DND-41 (cell line): ENCODE measurements at regions not wholly inside any gene's neighbourhood (a gene's known extent, or its start where the extent isn't known, plus 50 kb on each side); places are given as distances from the start of the nearest gene placed in this dataset.

Experiments used
- ATAC-seq: fragments of 200-7000 bp; cut with Tn5 transposase; 3 replicates; pipeline ENCODE4 v1.9.1; 2021; ENCODE audit warnings: low read depth; ENCODE audit not compliant: insufficient read depth
- DNase-seq: peaks from one replicate; pipeline ENCODE4 v3.0.0-alpha.2; 2020
- H2AFZ ChIP-seq: 2 replicates; pipeline ENCODE4 v1.6.0; 2012; ENCODE audit warnings: low read depth, low read length
- H3K27ac ChIP-seq: 2 replicates; pipeline ENCODE4 v1.5.1; 2012; ENCODE audit warnings: low read length, inconsistent platforms
- H3K27me3 ChIP-seq: fragments of 200-600 bp; sonication (generic); 2 replicates; pipeline ENCODE4 v1.6.0; 2012; ENCODE audit warnings: low read length, mild to moderate bottlenecking, inconsistent platforms; ENCODE audit not compliant: insufficient read depth, poor library complexity
- H3K36me3 ChIP-seq: 2 replicates; pipeline ENCODE4 v1.5.1; 2012; ENCODE audit warnings: low read length, inconsistent platforms; ENCODE audit not compliant: insufficient read depth
- H3K4me1 ChIP-seq: 2 replicates; pipeline ENCODE4 v1.5.1; 2012; ENCODE audit warnings: mild to moderate bottlenecking, low read length; ENCODE audit not compliant: insufficient read depth
- H3K4me2 ChIP-seq: 2 replicates; pipeline ENCODE4 v1.6.0; 2012; ENCODE audit warnings: mild to moderate bottlenecking, moderate library complexity, low read length, inconsistent platforms; ENCODE audit not compliant: insufficient read depth
- H3K4me3 ChIP-seq, 2 experiments: fragments of 200-600 bp in 1 of 2; shearing (Covaris generic) in 1 of 2; 2 replicates each; pipeline ENCODE4 v1.5.1; 2012 to 2016; ENCODE audit warnings: inconsistent platforms in 2 of 2, low read length in 2 of 2, mild to moderate bottlenecking in 2 of 2, low read depth in 1 of 2, moderate library complexity in 1 of 2
- H3K79me2 ChIP-seq: 2 replicates; pipeline ENCODE4 v1.6.0; 2012; ENCODE audit warnings: low read length, inconsistent platforms; ENCODE audit not compliant: insufficient read depth
- H3K9ac ChIP-seq: 2 replicates; pipeline ENCODE4 v1.6.0; 2012; ENCODE audit warnings: low read depth, mild to moderate bottlenecking, inconsistent platforms, low read length, moderate library complexity
- H3K9me3 ChIP-seq: 2 replicates; pipeline ENCODE4 v1.5.1; 2012; ENCODE audit warnings: low read length, moderate library complexity, mild to moderate bottlenecking, inconsistent platforms; ENCODE audit not compliant: insufficient read depth, severe bottlenecking
- H4K20me1 ChIP-seq: 2 replicates; pipeline ENCODE4 v1.6.0; 2012; ENCODE audit warnings: low read length; ENCODE audit not compliant: insufficient read depth
- CTCF ChIP-seq: IDR thresholded peaks from 2 replicates; pipeline ENCODE4 v1.5.1; 2012; ENCODE audit warnings: borderline replicate concordance, low read length, moderate library complexity, mild to moderate bottlenecking; ENCODE audit not compliant: poor library complexity, severe bottlenecking; ENCODE audit errors: extremely low read depth
- EZH2 ChIP-seq: IDR thresholded peaks from 3 replicates; pipeline ENCODE4 v1.6.1; 2012; ENCODE audit warnings: borderline replicate concordance, low read depth, mild to moderate bottlenecking, moderate library complexity, low read length, inconsistent platforms; ENCODE audit not compliant: severe bottlenecking

GRCh38 chr13:93029536-93029935 lies 197.1 kb upstream of the GPC6 start:
- TF ChIP-seq CTCF (no peak), EZH2 (no peak)
- Histone ChIP-seq H3K4me1 (no peaks in the 10 kb centered on the region), H3K27ac (no peak overlapping the region), H3K27me3 (no peaks in the 10 kb centered on the region), H3K4me3 (no peak overlapping the region), H3K9ac (no peak overlapping the region), H2AFZ (no peak overlapping the region), H3K36me3 (no peaks in the 10 kb centered on the region), H3K9me3 (no peaks in the 10 kb centered on the region), H4K20me1 (no peaks in the 10 kb centered on the region), H3K4me2 (no peak overlapping the region), H3K79me2 (no peaks in the 10 kb centered on the region)
- no peak for ATAC-seq
- DNase-seq: no peak

GRCh38 chr13:93036380-93036779 lies 190.2 kb upstream of the GPC6 start:
- H3K9ac ChIP-seq: no peak overlapping the region

GRCh38 chr13:93037780-93038179 lies 188.8 kb upstream of the GPC6 start:
- no peak for DNase-seq
- Histone ChIP-seq H3K9me3 (no peaks in the 10 kb centered on the region), H3K79me2 (no peaks in the 10 kb centered on the region), H2AFZ (no peak overlapping the region), H3K9ac (no peak overlapping the region), H3K4me1 (no peaks in the 10 kb centered on the region), H3K36me3 (no peaks in the 10 kb centered on the region), H3K27me3 (no peaks in the 10 kb centered on the region), H3K4me2 (no peak overlapping the region), H3K4me3 (no peak overlapping the region), H3K27ac (no peak overlapping the region), H4K20me1 (no peaks in the 10 kb centered on the region)
- ATAC-seq: no peak
- TF ChIP-seq CTCF (no peak), EZH2 (no peak)

More at GRCh38 chr13:93036380-93036779, 190.2 kb upstream of the GPC6 start:
- Histone ChIP-seq H3K4me3 (no peak overlapping the region), H3K9me3 (no peaks in the 10 kb centered on the region), H4K20me1 (no peaks in the 10 kb centered on the region), H3K79me2 (no peaks in the 10 kb centered on the region), H3K36me3 (no peaks in the 10 kb centered on the region), H3K27ac (no peak overlapping the region), H3K4me1 (no peaks in the 10 kb centered on the region), H3K4me2 (no peak overlapping the region), H2AFZ (no peak overlapping the region), H3K27me3 (no peaks in the 10 kb centered on the region)
- TF ChIP-seq EZH2: no peak
- TF ChIP-seq CTCF: no peak
- ATAC-seq (no peak), DNase-seq (no peak)

GRCh38 chr13:93038187-93038586 lies 188.4 kb upstream of the GPC6 start:
- no peak for TF ChIP-seq CTCF
- no peak for TF ChIP-seq EZH2
- Histone ChIP-seq H4K20me1 (no peaks in the 10 kb centered on the region), H2AFZ (no peak overlapping the region), H3K4me3 (no peak overlapping the region), H3K9ac (no peak overlapping the region), H3K9me3 (no peaks in the 10 kb centered on the region), H3K4me2 (no peak overlapping the region), H3K36me3 (no peaks in the 10 kb centered on the region), H3K4me1 (no peaks in the 10 kb centered on the region), H3K79me2 (no peaks in the 10 kb centered on the region), H3K27ac (no peak overlapping the region), H3K27me3 (no peaks in the 10 kb centered on the region)
- ATAC-seq: no peak
- DNase-seq: no peak
